ENCODE measurements at regions not wholly inside any gene's neighbourhood (a gene's known extent, or its start where the extent isn't known, plus 50 kb on each side); places are given as distances from the start of the nearest gene placed in this dataset.

GRCh38 chr13:32851083-32852069 lies 164.8 kb upstream of the KL start:
- Histone ChIP-seq H3K4me3 (ENCODE audit: low read length in 2 of 2) (no peak overlapping the region), H3K4me1 (ENCODE audit: insufficient read depth, low read length) (no peaks in the 10 kb centered on the region), H3K36me3 (ENCODE audit: insufficient read depth, low read length) (no peaks in the 10 kb centered on the region), H3K27me3 (ENCODE audit: insufficient read depth, low read length) (no peaks in the 10 kb centered on the region), H3K27ac (ENCODE audit: low read depth, low read length) (no peak overlapping the region), H3K9me3 (ENCODE audit: control insufficient read depth in 1 of 2, low read length in 2 of 2) (no peaks in the 10 kb centered on the region)
- DNase-seq = no peak
- Mint-ChIP-seq H3K27ac (no peak overlapping the region), H3K4me1 (no peaks in the 10 kb centered on the region), H3K9me3 (no peaks in the 10 kb centered on the region), H3K36me3 (no peaks in the 10 kb centered on the region), H3K4me3 (no peak overlapping the region), H3K27me3 (peaks cover 2 to 6% of the 10 kb centered on the region in 2 donors)
- ChIA-PET POLR2A (ENCODE audit: partially characterized antibody) (no interaction called here), CTCF (ENCODE audit: partially characterized antibody) (no interaction called here)
- intact Hi-C loops (cut with micrococcal nuclease) = no loop called here

GRCh38 chr13:32852526-32852925 lies 163.7 kb upstream of the KL start:
- no peaks in the 10 kb centered on the region for H3K4me1 ChIP-seq (ENCODE audit: insufficient read depth, low read length)
- H3K9me3 ChIP-seq (ENCODE audit: control insufficient read depth in 1 of 2, low read length in 2 of 2) = no peaks in the 10 kb centered on the region
- Mint-ChIP-seq H3K4me1 (no peaks in the 10 kb centered on the region), H3K27me3 (peaks cover 2 to 6% of the 10 kb centered on the region in 2 donors), H3K27ac (no peak overlapping the region), H3K9me3 (no peaks in the 10 kb centered on the region), H3K36me3 (no peaks in the 10 kb centered on the region), H3K4me3 (no peak overlapping the region)
- intact Hi-C loops (cut with micrococcal nuclease) = no loop called here
- H3K36me3 ChIP-seq (ENCODE audit: insufficient read depth, low read length) = no peaks in the 10 kb centered on the region
- H3K27me3 ChIP-seq (ENCODE audit: insufficient read depth, low read length) = no peaks in the 10 kb centered on the region
- DNase-seq = no peak
- CTCF ChIA-PET (ENCODE audit: partially characterized antibody) = no interaction called here
- H3K27ac ChIP-seq (ENCODE audit: low read depth, low read length) = no peak overlapping the region
- no peak overlapping the region for H3K4me3 ChIP-seq (ENCODE audit: low read length in 2 of 2)
- POLR2A ChIA-PET (ENCODE audit: partially characterized antibody) = no interaction called here

GRCh38 chr13:32857077-32857476 lies 159.1 kb upstream of the KL start:
- POLR2A ChIA-PET (ENCODE audit: partially characterized antibody) = no interaction called here
- Mint-ChIP-seq H3K27ac (no peak overlapping the region), H3K36me3 (no peaks in the 10 kb centered on the region), H3K4me1 (no peaks in the 10 kb centered on the region), H3K4me3 (no peak overlapping the region), H3K9me3 (no peaks in the 10 kb centered on the region), H3K27me3 (no peaks in the 10 kb centered on the region)
- Histone ChIP-seq H3K4me1 (ENCODE audit: insufficient read depth, low read length) (no peaks in the 10 kb centered on the region), H3K27ac (ENCODE audit: low read depth, low read length) (no peak overlapping the region), H3K9me3 (ENCODE audit: control insufficient read depth in 1 of 2, low read length in 2 of 2) (peaks cover 0 to 4% of the 10 kb centered on the region in 2 donors), H3K4me3 (ENCODE audit: low read length in 2 of 2) (no peak overlapping the region), H3K36me3 (ENCODE audit: insufficient read depth, low read length) (no peaks in the 10 kb centered on the region), H3K27me3 (ENCODE audit: insufficient read depth, low read length) (no peaks in the 10 kb centered on the region)
- no peak for DNase-seq
- CTCF ChIA-PET (ENCODE audit: partially characterized antibody) = no interaction called here
- intact Hi-C loops (cut with micrococcal nuclease) = no loop called here

- ChIA-PET POLR2A (ENCODE audit: partially characterized antibody) (no interaction called here), CTCF (ENCODE audit: partially characterized antibody) (no interaction called here)
- H3K4me3 ChIP-seq (ENCODE audit: low read length in 2 of 2) = no peak overlapping the region
- H3K4me1 ChIP-seq (ENCODE audit: insufficient read depth, low read length) = no peaks in the 10 kb centered on the region
- no peaks in the 10 kb centered on the region for H3K27me3 ChIP-seq (ENCODE audit: insufficient read depth, low read length)
- intact Hi-C loops (cut with micrococcal nuclease) = no loop called here
- Mint-ChIP-seq H3K9me3 (no peaks in the 10 kb centered on the region), H3K4me3 (no peak overlapping the region), H3K27me3 (no peaks in the 10 kb centered on the region), H3K36me3 (no peaks in the 10 kb centered on the region), H3K27ac (no peak overlapping the region), H3K4me1 (no peaks in the 10 kb centered on the region)
- H3K9me3 ChIP-seq (ENCODE audit: control insufficient read depth in 1 of 2, low read length in 2 of 2) = peaks cover 0 to 4% of the 10 kb centered on the region in 2 donors
- no peak for DNase-seq
- H3K27ac ChIP-seq (ENCODE audit: low read depth, low read length) = no peak overlapping the region
- H3K36me3 ChIP-seq (ENCODE audit: insufficient read depth, low read length) = no peaks in the 10 kb centered on the region
Measured at GRCh38 chr13:32857689-32858088, 158.5 kb upstream of the KL start.

- Histone ChIP-seq H3K27me3 (ENCODE audit: insufficient read depth, low read length) (no peaks in the 10 kb centered on the region), H3K4me3 (ENCODE audit: low read length in 2 of 2) (no peak overlapping the region), H3K36me3 (ENCODE audit: insufficient read depth, low read length) (no peaks in the 10 kb centered on the region), H3K4me1 (ENCODE audit: insufficient read depth, low read length) (no peaks in the 10 kb centered on the region), H3K27ac (ENCODE audit: low read depth, low read length) (no peak overlapping the region), H3K9me3 (ENCODE audit: control insufficient read depth in 1 of 2, low read length in 2 of 2) (peaks cover 0 to 4% of the 10 kb centered on the region in 2 donors)
- POLR2A ChIA-PET (ENCODE audit: partially characterized antibody) = no interaction called here
- CTCF ChIA-PET (ENCODE audit: partially characterized antibody) = no interaction called here
- Mint-ChIP-seq H3K36me3 (no peaks in the 10 kb centered on the region), H3K4me3 (no peak overlapping the region), H3K9me3 (no peaks in the 10 kb centered on the region), H3K4me1 (no peaks in the 10 kb centered on the region), H3K27me3 (no peaks in the 10 kb centered on the region), H3K27ac (no peak overlapping the region)
- intact Hi-C loops (cut with micrococcal nuclease) = no loop called here
- no peak for DNase-seq
Measured at GRCh38 chr13:32859707-32860292, 156.4 kb upstream of the KL start.

- H3K4me1 Mint-ChIP-seq = no peaks in the 10 kb centered on the region
- H3K4me3 Mint-ChIP-seq = no peak overlapping the region
- H3K36me3 Mint-ChIP-seq = no peaks in the 10 kb centered on the region
- ChIA-PET POLR2A (ENCODE audit: partially characterized antibody) (no interaction called here), CTCF (ENCODE audit: partially characterized antibody) (no interaction called here)
- Histone ChIP-seq H3K4me1 (ENCODE audit: insufficient read depth, low read length) (no peaks in the 10 kb centered on the region), H3K4me3 (ENCODE audit: low read length in 2 of 2) (no peak overlapping the region), H3K9me3 (ENCODE audit: control insufficient read depth in 1 of 2, low read length in 2 of 2) (peaks cover 0 to 4% of the 10 kb centered on the region in 2 donors), H3K27ac (ENCODE audit: low read depth, low read length) (no peak overlapping the region), H3K27me3 (ENCODE audit: insufficient read depth, low read length) (no peaks in the 10 kb centered on the region), H3K36me3 (ENCODE audit: insufficient read depth, low read length) (no peaks in the 10 kb centered on the region)
- H3K9me3 Mint-ChIP-seq = no peaks in the 10 kb centered on the region
- H3K27me3 Mint-ChIP-seq = no peaks in the 10 kb centered on the region
- no peak for DNase-seq
- H3K27ac Mint-ChIP-seq = no peak overlapping the region
- intact Hi-C loops (cut with micrococcal nuclease) = no loop called here
Measured at GRCh38 chr13:32861304-32861703, 154.9 kb upstream of the KL start.

GRCh38 chr13:32863596-32863995 lies 152.6 kb upstream of the KL start:
- Histone ChIP-seq H3K9me3 (ENCODE audit: control insufficient read depth in 1 of 2, low read length in 2 of 2) (peaks cover 0 to 4% of the 10 kb centered on the region in 2 donors), H3K4me3 (ENCODE audit: low read length in 2 of 2) (no peak overlapping the region), H3K27ac (ENCODE audit: low read depth, low read length) (no peak overlapping the region), H3K36me3 (ENCODE audit: insufficient read depth, low read length) (no peaks in the 10 kb centered on the region), H3K27me3 (ENCODE audit: insufficient read depth, low read length) (no peaks in the 10 kb centered on the region), H3K4me1 (ENCODE audit: insufficient read depth, low read length) (no peaks in the 10 kb centered on the region)
- intact Hi-C loops (cut with micrococcal nuclease) = no loop called here
- no peaks in the 10 kb centered on the region for H3K4me1 Mint-ChIP-seq
- no peaks in the 10 kb centered on the region for H3K27me3 Mint-ChIP-seq
- H3K36me3 Mint-ChIP-seq = no peaks in the 10 kb centered on the region
- H3K9me3 Mint-ChIP-seq = peaks cover 0 to 4% (median under 1%) of the 10 kb centered on the region in 8 donors
- CTCF ChIA-PET (ENCODE audit: partially characterized antibody) = no interaction called here
- DNase-seq = no peak
- POLR2A ChIA-PET (ENCODE audit: partially characterized antibody) = no interaction called here
- no peak overlapping the region for H3K4me3 Mint-ChIP-seq
- no peak overlapping the region for H3K27ac Mint-ChIP-seq

Measured in CD4-positive, alpha-beta memory T cell (primary cell).